Adrenal gland (tissue), 9 donors: ENCODE measurements at regions not wholly inside any gene's neighbourhood (a gene's known extent, or its start where the extent isn't known, plus 50 kb on each side); places are given as distances from the start of the nearest gene placed in this dataset.

Source experiments
- DNase-seq, 7 donors: peaks; one replicate each; pipeline ENCODE4 v3.0.0-alpha.2; 2019 to 2020
- H3K27ac ChIP-seq, 5 donors: fragments of 200-600 bp; sonication (generic) in 4 of 5; 1 replicate in 3 of 5; 2 replicates in 2 of 5; pipeline versions ENCODE4 v1.5.1 to v1.8.0; 2016 to 2020; ENCODE audit warnings: mild to moderate bottlenecking in 1 of 5
- H3K27me3 ChIP-seq: fragments of 200-600 bp; 2 replicates; pipeline ENCODE4 v1.8.0; 2021
- H3K36me3 ChIP-seq, 2 donors: fragments of 200-600 bp; replicated peaks in 1 of 2; 1 replicate in 1 of 2; 2 replicates in 1 of 2; pipeline versions ENCODE4 v1.5.1 to v1.8.0; 2018 to 2022
- H3K4me1 ChIP-seq, 2 donors: fragments of 200-600 bp; replicated peaks in 1 of 2; 1 replicate in 1 of 2; 2 replicates in 1 of 2; pipeline versions ENCODE4 v1.5.1 to v1.8.0; 2018 to 2021
- H3K4me3 ChIP-seq, 4 donors: fragments of 200-600 bp; sonication (generic) in 3 of 4; one replicate each; pipeline ENCODE4 v1.5.1; 2016 to 2018
- H3K9me3 ChIP-seq, 3 donors: fragments of 200-600 bp; sonication (generic) in 1 of 3; replicated peaks in 1 of 3; 1 replicate in 2 of 3; 2 replicates in 1 of 3; pipeline versions ENCODE4 v1.5.1 to v1.8.0; 2016 to 2021
- POLR2A ChIP-seq, 2 donors: fragments of 450-650 bp; IDR thresholded peaks; one replicate each; pipeline ENCODE4 v1.6.1; 2017; ENCODE audit warnings: antibody characterized with exemption in 2 of 2, mild to moderate bottlenecking in 2 of 2, moderate library complexity in 1 of 2
- WGBS, 4 donors: extraction: QIAGEN DNeasy Blood & Tissue Kit in 2 of 4; methylation state at CpG; one replicate each; pipeline versions ENCODE4 v1.1.5 to v1.1.7; 2013 to 2017; 5-methylcytosine and 5-hydroxymethylcytosine counted together
- intact Hi-C, 2 donors: fragments of 100-400 bp; cut with DNase I; formaldehyde crosslinking; loops; one replicate each; pipeline versions ENCODE4 v1.14.1 to v1.15.0; 2022 to 2023
- TF ChIP-seq, protein P1 (sequence below), 6 experiments: fragments of 450-650 bp in 4 of 6; fragments of 200-600 bp in 2 of 6; sonication (generic) in 1 of 6; IDR thresholded peaks; 1 replicate in 5 of 6; 2 replicates in 1 of 6; pipeline versions ENCODE4 v1.5.1 to v1.8.0; 2016 to 2021; ENCODE audit warnings: antibody characterized with exemption in 6 of 6, mild to moderate bottlenecking in 2 of 6, moderate library complexity in 1 of 6
- donor health status: healthy with polysubstance abuse.
- donor health status: Bipolar disorder and iron deficiency.
- donor health status: DM: yes; HTN: yes; CAD: no.
- donor health status: DM: no; HTN: no; CAD: no.
- donor health status: DM: no; HTN: no; CAD: no.

- 70 to 100% (median 89%) methylated on average over 1 of the region's 1 CpG for WGBS, 4 donors
- intact Hi-C loops: no loop called here
These were observed 517.2 kb downstream of the NR4A2 start for GRCh38 chr2:155815275-155815674.

DNA sequence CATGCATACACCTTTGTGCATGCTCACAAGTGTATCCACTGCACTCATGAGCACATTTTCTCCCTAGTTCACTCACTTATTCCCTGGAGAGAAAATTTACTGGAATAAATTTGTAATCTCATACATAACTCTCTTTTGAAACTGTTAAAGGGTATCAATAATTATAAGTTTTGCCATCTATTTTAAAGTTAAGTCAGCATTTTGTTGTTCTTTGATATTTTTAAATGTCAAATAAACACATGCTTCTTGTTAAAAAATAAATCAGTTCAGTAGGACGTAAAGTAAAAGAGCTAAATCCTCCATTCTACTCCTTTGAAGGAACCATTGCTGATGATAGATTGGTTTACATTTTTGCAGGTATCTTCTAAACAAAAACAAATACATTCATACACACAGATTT lies 522.1 kb downstream of the NR4A2 start:
- H3K4me1 ChIP-seq: no peaks in the 10 kb centered on the region
- no peaks in the 10 kb centered on the region for H3K9me3 ChIP-seq
- no peak overlapping the region for H3K4me3 ChIP-seq
- no peak for TF ChIP-seq POLR2A (IDR thresholded peaks at IDR 0.05)
- TF ChIP-seq, protein P1, sequence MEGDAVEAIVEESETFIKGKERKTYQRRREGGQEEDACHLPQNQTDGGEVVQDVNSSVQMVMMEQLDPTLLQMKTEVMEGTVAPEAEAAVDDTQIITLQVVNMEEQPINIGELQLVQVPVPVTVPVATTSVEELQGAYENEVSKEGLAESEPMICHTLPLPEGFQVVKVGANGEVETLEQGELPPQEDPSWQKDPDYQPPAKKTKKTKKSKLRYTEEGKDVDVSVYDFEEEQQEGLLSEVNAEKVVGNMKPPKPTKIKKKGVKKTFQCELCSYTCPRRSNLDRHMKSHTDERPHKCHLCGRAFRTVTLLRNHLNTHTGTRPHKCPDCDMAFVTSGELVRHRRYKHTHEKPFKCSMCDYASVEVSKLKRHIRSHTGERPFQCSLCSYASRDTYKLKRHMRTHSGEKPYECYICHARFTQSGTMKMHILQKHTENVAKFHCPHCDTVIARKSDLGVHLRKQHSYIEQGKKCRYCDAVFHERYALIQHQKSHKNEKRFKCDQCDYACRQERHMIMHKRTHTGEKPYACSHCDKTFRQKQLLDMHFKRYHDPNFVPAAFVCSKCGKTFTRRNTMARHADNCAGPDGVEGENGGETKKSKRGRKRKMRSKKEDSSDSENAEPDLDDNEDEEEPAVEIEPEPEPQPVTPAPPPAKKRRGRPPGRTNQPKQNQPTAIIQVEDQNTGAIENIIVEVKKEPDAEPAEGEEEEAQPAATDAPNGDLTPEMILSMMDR (IDR thresholded peaks at IDR 0.05): no peak
- H3K36me3 ChIP-seq: no peaks in the 10 kb centered on the region
- no peak overlapping the region for H3K27ac ChIP-seq
- no peak for DNase-seq
- 51 to 61% (median 57%) methylated on average over 1 of the region's 1 CpG for WGBS, 4 donors
- H3K27me3 ChIP-seq: no peaks in the 10 kb centered on the region
- intact Hi-C loops: no loop called here

More at GRCh38 chr2:155815275-155815674, 517.2 kb downstream of the NR4A2 start:
- no peaks in the 10 kb centered on the region for H3K4me1 ChIP-seq
- H3K27ac ChIP-seq: no peak overlapping the region
- H3K9me3 ChIP-seq: no peaks in the 10 kb centered on the region
- TF ChIP-seq, protein P1 (IDR thresholded peaks at IDR 0.05): no peak
- no peak for TF ChIP-seq POLR2A (IDR thresholded peaks at IDR 0.05)
- H3K4me3 ChIP-seq: no peak overlapping the region
- DNase-seq: no peak
- no peaks in the 10 kb centered on the region for H3K27me3 ChIP-seq
- no peaks in the 10 kb centered on the region for H3K36me3 ChIP-seq

DNA sequence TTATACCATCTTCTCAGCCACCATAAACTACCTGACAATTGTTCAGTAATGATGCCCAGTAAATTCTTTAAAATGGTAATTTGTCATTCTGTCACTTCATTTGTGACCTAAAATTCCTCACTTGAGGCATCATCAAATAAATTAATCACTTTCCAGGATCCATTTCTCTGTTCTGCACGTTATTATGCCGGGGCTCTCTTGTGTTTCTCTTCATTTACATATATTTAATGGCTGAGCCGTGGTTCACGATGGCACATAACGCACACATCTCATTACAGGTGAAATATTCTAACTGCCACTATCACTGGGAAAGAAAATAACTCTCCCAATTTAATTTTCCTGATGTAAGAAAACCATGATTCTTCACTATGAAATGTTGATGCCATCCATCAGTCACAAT lies 529.6 kb downstream of the NR4A2 start:
- TF ChIP-seq, protein P1 (IDR thresholded peaks at IDR 0.05): no peak
- no peak for TF ChIP-seq POLR2A (IDR thresholded peaks at IDR 0.05)
- WGBS, 4 donors: 74 to 84% (median 76%) methylated on average over 5 of the region's 5 CpGs
- Histone ChIP-seq H3K27ac (no peak overlapping the region), H3K9me3 (no peaks in the 10 kb centered on the region), H3K4me3 (no peak overlapping the region), H3K36me3 (no peaks in the 10 kb centered on the region), H3K4me1 (no peaks in the 10 kb centered on the region), H3K27me3 (no peaks in the 10 kb centered on the region)
- no peak for DNase-seq
- intact Hi-C loops: no loop called here

DNA sequence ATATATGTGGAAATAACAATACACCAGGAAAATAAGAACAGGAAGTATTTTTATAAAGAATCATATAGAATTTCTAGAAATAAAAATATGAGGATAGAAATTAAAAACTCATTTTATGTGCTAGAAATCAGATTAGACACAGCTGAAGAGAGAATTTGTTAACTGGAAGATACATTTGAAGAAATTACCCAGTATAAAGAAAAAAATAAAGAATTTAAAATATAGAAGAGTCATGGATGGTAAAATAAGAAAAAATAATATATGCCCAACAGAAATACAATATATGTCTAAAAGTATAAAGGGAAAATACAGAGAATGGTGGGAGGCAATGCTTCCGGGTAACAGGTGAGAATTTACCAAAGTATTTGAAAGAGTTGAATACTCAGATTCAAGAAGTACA lies 539.9 kb downstream of the NR4A2 start:
- Histone ChIP-seq H3K36me3 (no peaks in the 10 kb centered on the region), H3K27me3 (no peaks in the 10 kb centered on the region), H3K27ac (no peak overlapping the region), H3K4me3 (no peak overlapping the region), H3K9me3 (peaks cover 0 to 10% (median 0%) of the 10 kb centered on the region in 3 donors), H3K4me1 (no peaks in the 10 kb centered on the region)
- DNase-seq: no peak
- intact Hi-C loops: no loop called here
- 87 to 97% (median 93%) methylated on average over 1 of the region's 1 CpG for whole genome bisulfite sequencing, 4 donors
- TF ChIP-seq POLR2A (IDR thresholded peaks at IDR 0.05): no peak
- TF ChIP-seq, protein P1 (IDR thresholded peaks at IDR 0.05): no peak
